Urinary bladder (tissue), 3 donors: ENCODE measurements at regions not wholly inside any gene's neighbourhood (a gene's known extent, or its start where the extent isn't known, plus 50 kb on each side); places are given as distances from the start of the nearest gene placed in this dataset.

Experiments used
- DNase-seq: peaks from one replicate; pipeline ENCODE4 v3.0.0-alpha.2; 2015; ENCODE audit errors: extremely low spot score
- H3K27ac ChIP-seq: one replicate; pipeline ENCODE4 v1.5.1; 2013; ENCODE audit warnings: low read depth, mild to moderate bottlenecking, moderate library complexity
- H3K36me3 ChIP-seq: one replicate; pipeline ENCODE4 v1.6.1; 2013; ENCODE audit warnings: mild to moderate bottlenecking, moderate library complexity; ENCODE audit not compliant: insufficient read depth
- H3K4me1 ChIP-seq: one replicate; pipeline ENCODE4 v1.6.1; 2013; ENCODE audit warnings: mild to moderate bottlenecking, moderate library complexity; ENCODE audit not compliant: insufficient read depth
- H3K4me3 ChIP-seq: one replicate; pipeline ENCODE4 v1.5.1; 2013; ENCODE audit warnings: low read depth, low read length
- WGBS: extraction: QIAGEN DNeasy Blood & Tissue Kit; methylation state at CpG from one replicate; pipeline ENCODE4 v1.1.7; 2013; 5-methylcytosine and 5-hydroxymethylcytosine counted together
- donor health status: healthy with polysubstance abuse.
- donor health status: healthy.

DNA sequence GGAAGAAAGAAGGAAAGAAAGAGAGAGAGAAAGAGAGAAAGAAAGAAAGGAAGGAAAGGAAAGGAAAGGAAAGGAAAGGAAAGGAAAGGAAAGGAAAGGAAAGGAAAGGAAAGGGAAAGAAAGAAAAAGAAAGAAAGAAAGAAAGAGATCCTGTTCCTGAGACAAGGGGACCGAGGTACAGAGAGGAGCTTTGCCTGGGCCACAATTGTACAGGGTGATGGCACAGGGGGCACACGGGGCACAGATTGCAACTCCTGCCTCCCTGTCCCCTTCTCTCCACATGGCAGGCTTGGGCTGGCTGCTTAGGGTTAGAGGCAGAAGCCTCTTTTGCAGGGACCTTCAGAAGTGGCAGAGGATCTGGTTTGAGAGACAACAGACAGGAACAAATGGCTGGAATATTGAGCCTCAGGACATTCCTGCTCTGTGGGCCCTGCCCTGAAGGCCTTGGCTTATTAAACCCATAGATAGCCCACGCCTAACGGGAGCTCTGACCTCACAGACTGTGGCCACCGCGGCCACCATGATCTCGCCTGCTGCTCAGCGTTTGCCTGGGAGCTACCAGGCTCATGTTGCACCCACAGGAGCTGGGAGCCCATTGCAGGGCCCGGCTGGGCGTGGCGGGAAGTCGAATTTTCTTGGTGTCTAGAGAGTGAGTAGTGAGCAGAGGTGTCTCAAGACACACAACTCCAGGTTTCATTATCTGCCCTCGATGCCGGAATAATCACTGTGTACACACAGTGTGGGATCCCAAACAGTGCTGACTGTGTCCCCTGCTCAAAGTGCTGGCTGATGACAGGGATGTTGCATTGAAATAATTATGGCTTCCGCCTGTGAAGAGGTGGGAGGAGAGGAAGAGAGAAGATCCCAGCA lies 147.9 kb upstream of the NCOR2 start:
- DNase-seq: no peak
- Histone ChIP-seq H3K4me1 (no peaks in the 10 kb centered on the region), H3K4me3 (no peak overlapping the region), H3K36me3 (no peaks in the 10 kb centered on the region), H3K27ac (no peak overlapping the region)
- 84% methylated on average over 15 of the region's 15 CpGs for WGBS

DNA sequence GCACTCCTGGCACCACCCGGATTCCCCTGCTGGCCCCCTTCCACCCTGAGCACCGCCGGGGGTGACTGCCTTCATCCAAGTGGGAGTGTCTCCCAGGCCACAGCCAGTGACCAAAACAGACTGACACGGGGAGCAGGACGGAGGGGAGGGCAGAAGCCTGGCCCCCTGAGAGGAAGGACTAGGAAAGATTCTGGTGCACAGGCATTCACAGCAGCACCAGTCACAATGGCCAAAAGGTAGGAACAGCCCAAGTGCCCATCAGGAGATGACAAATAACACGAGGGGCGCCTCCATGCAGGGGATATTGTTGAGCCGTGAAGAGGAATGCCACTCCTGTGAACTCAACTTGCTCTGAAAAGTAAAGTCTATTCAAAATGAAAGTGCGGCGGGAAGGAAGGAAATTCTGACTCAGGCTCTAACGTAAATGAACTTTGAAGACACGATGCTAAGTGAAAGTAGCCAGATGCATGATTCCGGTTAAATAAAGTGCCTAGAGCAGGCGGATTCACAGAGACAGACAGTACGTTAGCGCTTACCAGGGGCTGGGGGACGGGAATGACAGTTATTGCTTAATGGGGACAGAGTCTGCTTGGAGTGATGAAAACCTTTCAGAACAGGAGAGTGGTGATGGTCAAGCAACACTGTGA lies 146.1 kb upstream of the NCOR2 start:
- no peaks in the 10 kb centered on the region for H3K36me3 ChIP-seq
- WGBS: 45% methylated on average over 17 of the region's 17 CpGs
- H3K27ac ChIP-seq: peak overlapping the region; percentile 63
- DNase-seq: no peak
- no peaks in the 10 kb centered on the region for H3K4me1 ChIP-seq
- H3K4me3 ChIP-seq: peak overlapping the region; percentile 6

DNA sequence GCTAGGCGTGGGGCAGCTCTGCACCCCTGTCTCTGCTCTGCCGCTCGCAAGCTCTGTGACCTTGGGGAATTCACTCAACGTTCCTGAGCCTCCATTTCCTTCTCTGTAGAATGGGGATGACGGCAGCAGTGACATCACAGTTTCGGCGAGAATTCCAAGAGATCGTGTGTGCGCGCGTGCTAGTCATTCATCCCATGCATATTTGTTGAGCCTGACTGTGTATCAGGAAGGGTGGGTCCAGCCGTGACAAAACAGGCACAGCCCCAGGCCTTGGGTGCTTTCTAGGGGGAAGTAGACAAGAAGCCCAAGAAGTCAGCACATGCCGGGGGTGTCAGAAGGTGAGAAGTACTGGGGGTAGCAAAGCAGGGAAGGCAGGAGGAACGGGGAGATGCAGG lies 145.6 kb upstream of the NCOR2 start:
- no peak for DNase-seq
- 84% methylated on average over 14 of the region's 14 CpGs for WGBS
- Histone ChIP-seq H3K36me3 (no peaks in the 10 kb centered on the region), H3K4me1 (no peaks in the 10 kb centered on the region), H3K4me3 (no peak overlapping the region), H3K27ac (peak overlapping the region; percentile 63)

DNA sequence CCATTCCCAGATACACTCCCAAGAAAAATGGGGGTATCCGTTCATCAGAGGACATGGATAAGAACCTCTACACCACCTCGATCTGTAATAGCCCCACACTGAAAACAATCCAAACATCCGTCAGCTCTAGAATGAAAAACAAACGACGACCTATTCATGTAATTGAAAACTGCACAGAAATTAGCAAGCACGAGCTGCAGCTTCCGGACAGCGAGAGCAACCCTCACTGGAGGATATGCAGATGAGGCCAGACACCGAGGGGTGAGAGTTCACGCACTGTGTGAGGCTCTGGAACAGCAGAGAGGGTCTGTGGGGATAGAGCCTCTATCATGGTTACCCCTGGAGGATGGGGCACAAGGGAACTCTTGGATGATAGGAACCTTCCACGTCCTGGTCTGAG lies 143.9 kb upstream of the NCOR2 start:
- 83% methylated on average over 11 of the region's 11 CpGs for WGBS
- DNase-seq: no peak
- no peaks in the 10 kb centered on the region for H3K4me1 ChIP-seq
- H3K27ac ChIP-seq: no peak overlapping the region
- H3K36me3 ChIP-seq: no peaks in the 10 kb centered on the region
- H3K4me3 ChIP-seq: no peak overlapping the region

DNA sequence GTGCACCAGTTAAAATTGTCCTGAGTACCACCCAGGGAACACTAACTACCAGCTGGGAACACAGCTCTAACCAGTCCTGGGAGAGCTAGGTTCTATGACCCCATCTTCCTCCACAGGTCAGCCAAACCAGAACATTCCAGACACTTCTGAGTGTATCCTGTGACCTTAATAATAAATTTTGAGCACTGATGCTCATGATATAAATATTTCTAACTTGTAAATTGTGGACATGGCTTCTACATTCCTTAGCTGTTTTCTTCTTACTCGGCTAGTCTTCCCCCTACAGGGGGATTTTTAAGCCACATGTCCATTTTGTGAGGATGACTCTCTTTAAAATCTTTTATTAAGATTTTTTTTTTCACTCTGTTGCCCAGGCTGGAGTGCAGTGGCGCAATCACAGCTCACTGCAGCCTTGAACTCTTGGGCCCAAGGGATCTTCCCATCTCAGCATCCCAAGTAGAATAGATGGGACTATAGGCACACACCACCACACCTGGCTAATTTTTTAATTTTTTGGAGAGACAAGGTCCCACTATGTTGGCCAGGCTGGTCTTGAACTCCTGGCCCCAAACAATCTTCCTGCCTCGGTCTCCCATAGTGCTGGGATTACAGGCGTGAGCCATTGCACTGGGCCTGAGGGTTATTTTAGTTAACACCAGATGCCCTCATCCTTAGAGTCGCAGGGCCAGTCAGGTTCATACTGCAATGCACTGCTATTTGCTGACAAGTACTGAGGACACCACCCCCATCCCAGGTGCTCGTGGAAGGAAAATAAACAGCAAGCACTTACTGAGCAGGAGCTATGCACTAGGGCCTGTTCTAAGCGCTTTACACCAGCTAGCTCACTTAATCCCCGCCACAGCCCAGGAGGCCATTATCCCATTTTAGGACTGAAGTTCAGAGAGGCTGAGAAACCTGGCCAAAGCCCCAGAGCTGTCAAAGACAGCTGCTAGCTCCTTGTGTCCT lies 142.6 kb upstream of the NCOR2 start:
- no peaks in the 10 kb centered on the region for H3K4me1 ChIP-seq
- H3K27ac ChIP-seq: no peak overlapping the region
- no peak for DNase-seq
- 83% methylated on average over 8 of the region's 8 CpGs for WGBS
- H3K4me3 ChIP-seq: no peak overlapping the region
- H3K36me3 ChIP-seq: no peaks in the 10 kb centered on the region

DNA sequence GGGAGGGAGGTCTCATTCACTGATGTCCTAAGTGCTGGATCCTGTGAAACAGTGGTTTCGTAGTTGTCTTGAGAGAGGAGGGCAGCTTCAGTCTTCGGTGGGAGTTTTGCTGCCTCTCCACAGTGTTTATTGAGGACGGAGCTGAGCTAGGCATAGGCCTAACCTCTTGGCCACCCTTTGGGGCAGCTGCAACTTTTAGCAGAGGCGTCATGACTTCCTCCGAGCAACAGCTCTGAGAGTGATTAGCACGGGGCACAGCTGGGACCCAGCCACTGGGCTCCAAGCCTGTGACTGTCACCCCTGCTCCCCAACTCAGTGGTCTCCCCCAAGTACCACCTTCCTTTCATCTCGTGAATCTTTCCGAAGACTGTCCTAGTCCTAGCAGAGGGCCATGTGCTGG lies 139.9 kb upstream of the NCOR2 start:
- Histone ChIP-seq H3K27ac (no peak overlapping the region), H3K36me3 (no peaks in the 10 kb centered on the region), H3K4me1 (no peaks in the 10 kb centered on the region), H3K4me3 (no peak overlapping the region)
- 95% methylated on average over 8 of the region's 8 CpGs for WGBS
- no peak for DNase-seq

DNA sequence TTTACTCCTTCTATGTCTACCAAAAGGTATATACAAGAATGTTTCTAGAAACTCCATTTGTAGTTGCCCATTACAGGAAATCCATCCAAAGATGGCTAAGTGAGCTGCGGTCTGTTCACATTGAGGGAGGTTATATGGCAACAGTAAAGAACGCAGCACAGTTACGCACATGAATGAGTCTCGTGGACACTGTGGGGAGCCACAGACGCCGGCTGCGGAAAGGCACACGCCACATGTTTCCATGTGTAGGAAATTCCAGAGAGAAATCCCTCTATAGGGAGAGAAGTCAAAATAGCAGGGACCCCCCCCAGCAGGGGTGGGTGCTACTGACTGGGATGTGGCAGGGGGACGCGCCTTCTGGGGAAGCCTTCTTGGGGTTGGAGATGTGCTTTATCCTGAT lies 139.0 kb upstream of the NCOR2 start:
- WGBS: 96% methylated on average over 10 of the region's 10 CpGs
- H3K4me1 ChIP-seq: no peaks in the 10 kb centered on the region
- H3K27ac ChIP-seq: no peak overlapping the region
- DNase-seq: no peak
- H3K36me3 ChIP-seq: no peaks in the 10 kb centered on the region
- no peak overlapping the region for H3K4me3 ChIP-seq

DNA sequence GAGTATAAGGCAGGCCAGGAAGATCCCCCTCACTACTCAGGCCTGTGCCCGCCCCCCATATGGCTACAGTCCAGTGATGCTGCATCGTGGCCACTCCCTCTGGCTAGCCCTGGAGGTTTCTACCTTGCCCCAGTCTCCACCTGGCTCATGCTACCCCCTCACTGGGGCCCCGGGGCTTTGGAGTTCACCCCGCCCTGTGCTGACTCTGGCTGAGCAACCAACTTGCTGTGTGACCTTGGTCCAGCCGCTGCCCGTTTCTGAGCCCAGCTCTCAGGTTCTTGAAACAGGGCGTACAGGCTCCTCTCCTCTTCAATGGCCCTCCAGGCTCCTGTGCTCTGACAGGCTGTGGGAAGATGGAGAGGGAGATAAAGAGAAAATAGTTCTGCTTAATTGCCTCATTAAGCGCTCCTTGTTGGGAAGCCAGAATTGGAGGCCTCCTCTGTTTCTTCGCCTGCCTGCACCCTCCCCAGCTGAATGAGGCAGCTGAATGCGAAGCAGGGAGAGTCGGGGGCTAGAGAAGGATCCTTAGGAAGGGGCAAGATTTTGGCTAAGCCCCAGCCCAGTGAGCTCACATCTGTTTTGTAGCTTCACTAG lies 138.2 kb upstream of the NCOR2 start:
- 90% methylated on average over 11 of the region's 11 CpGs for WGBS
- Histone ChIP-seq H3K4me1 (no peaks in the 10 kb centered on the region), H3K4me3 (no peak overlapping the region), H3K36me3 (no peaks in the 10 kb centered on the region), H3K27ac (no peak overlapping the region)
- no peak for DNase-seq

DNA sequence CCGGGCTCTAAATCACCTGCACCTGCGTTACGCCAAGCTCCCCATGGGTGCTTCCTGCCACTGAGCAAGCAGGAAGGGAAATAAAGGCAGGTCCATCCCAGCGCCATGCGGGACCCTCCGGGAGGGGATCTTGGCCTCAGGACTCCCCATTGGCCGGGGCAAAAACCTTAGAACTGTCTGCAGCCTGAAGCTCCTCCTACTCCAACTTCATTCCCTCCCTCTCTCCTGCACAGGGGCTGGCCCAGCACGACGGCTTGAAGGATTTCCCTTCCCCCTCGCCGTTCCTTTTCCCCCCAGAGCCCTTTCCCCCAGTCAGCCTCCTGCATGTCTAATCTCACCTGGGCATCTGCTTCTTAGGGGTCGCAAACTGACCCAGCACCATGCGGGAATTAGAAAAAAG lies 137.2 kb upstream of the NCOR2 start:
- Histone ChIP-seq H3K27ac (no peak overlapping the region), H3K4me1 (no peaks in the 10 kb centered on the region), H3K36me3 (no peaks in the 10 kb centered on the region), H3K4me3 (no peak overlapping the region)
- 92% methylated on average over 13 of the region's 13 CpGs for WGBS
- no peak for DNase-seq

DNA sequence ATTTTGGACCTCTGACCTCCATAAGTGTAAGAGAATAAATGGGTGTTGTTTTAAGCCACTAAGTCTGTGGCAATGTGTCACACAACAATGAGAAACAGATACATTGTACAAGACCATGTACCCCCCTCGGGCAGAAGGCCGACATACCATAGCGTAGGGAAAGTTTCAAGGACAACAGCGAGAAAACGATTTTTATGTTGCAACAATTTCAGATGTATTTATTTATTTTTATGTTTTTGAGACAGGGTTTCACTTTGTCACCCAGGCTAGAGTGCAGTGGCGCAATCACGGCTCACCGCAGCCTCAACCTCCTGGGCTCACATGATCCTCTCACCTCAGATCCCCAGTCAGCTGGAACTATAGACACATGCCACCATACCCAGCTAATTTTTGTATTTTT lies 136.4 kb upstream of the NCOR2 start:
- 91% methylated on average over 8 of the region's 8 CpGs for whole genome bisulfite sequencing
- no peak overlapping the region for H3K4me3 ChIP-seq
- no peak for DNase-seq

DNA sequence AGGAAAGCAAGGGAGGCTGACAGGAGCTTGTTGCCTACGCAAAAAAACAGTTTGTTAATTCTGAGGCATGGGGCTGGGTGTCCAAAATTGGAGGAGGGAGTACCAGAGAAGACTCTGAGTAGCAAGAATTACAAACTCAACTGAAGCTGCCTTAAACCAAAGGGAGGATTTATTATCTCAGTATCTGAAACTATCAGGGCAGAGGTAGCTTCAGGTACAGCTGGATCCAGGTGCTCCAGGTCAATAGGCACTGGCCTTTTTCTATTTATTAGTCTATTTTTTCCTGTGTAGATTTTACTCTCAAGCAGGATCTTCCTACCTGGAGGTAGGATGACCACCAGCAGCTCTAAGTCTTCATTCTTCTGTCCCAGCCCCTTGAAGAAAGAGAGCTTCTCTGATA lies 135.3 kb upstream of the NCOR2 start:
- no peaks in the 10 kb centered on the region for H3K36me3 ChIP-seq
- 96% methylated on average over 1 of the region's 1 CpG for WGBS
- no peaks in the 10 kb centered on the region for H3K4me1 ChIP-seq
- H3K27ac ChIP-seq: no peak overlapping the region
- H3K4me3 ChIP-seq: no peak overlapping the region
- no peak for DNase-seq

More for the DNA sequence above, 136.4 kb upstream of the NCOR2 start:
- Histone ChIP-seq H3K27ac (no peak overlapping the region), H3K36me3 (no peaks in the 10 kb centered on the region), H3K4me1 (no peaks in the 10 kb centered on the region)

DNA sequence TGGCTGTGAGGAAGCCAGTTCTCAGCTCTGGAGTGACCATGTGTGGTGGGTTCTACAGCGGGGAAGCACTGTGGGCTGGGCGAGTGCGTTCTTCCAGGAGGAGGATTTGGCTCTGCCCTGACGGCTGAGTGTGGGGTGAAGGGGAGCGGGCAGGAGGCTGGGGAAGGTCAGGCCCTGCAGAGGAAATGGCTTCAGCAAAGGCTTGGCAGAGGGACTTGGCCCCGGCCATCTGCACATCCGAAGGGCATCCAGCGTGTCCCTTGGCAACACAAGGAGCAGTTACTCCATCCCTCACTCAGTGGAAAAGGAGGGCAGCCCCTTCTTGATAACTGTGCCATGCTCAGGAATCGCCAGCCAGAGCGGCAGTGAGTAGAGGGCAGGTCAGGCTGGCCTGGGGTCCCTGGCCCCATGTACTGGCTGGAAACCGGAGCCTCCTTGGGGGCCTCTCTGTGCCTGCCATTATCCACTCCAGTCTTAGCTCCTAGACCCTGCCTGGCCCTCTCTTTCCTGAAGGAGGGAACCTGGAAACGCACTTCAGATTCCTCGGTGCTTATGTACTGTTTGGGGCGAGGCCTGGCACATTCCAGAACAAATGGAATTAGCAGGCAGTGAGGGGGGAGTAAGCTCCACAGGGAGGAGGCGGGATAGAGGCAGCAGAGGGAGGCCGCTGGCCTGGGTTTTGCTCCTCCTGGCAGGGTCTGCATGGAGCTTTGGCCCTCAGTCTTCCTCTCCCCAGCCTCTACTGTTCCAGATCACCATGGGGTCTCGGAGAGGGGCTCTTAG lies 133.6 kb upstream of the NCOR2 start:
- no peak for DNase-seq
- Histone ChIP-seq H3K36me3 (no peaks in the 10 kb centered on the region), H3K27ac (no peak overlapping the region), H3K4me1 (no peaks in the 10 kb centered on the region), H3K4me3 (no peak overlapping the region)
- 59% methylated on average over 17 of the region's 17 CpGs for WGBS

DNA sequence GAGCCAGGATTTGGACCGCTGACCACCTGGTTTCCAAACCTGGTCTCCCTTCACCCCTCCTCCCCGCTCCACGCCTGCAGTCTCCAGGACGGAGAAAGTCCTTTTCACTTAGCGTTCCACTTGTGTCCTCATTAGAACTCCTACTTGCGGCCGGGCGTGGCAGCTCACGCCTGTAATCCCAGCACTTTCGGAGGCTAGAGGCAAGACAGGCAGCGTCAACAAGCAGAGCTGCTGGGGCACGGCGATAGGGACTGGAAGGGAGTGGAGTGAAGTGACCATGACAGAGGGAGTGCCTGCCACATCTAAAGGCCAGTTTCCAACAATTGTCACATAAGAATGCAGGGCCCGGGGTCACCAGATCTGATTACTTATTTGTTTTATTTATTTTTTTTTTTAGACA lies 132.5 kb upstream of the NCOR2 start:
- Histone ChIP-seq H3K27ac (no peak overlapping the region), H3K4me1 (no peaks in the 10 kb centered on the region), H3K4me3 (no peak overlapping the region), H3K36me3 (no peaks in the 10 kb centered on the region)
- DNase-seq: no peak
- WGBS: 89% methylated on average over 14 of the region's 14 CpGs
